ENCODE measurements at regions not wholly inside any gene's neighbourhood (a gene's known extent, or its start where the extent isn't known, plus 50 kb on each side); places are given as distances from the start of the nearest gene placed in this dataset.

- Histone ChIP-seq H3K27ac (no peak overlapping the region), H3K4me1 (ENCODE audit: control insufficient read depth in 1 of 2, insufficient read depth in 1 of 2, low read depth in 1 of 2, low read length in 1 of 2) (no peaks in the 10 kb centered on the region), H3K4me3 (ENCODE audit: low read depth in 1 of 2, low read length in 1 of 2) (no peak overlapping the region), H3K27me3 (no peaks in the 10 kb centered on the region), H3K36me3 (no peaks in the 10 kb centered on the region), H3K9me3 (no peaks in the 10 kb centered on the region)
- TF ChIP-seq, protein P1, sequence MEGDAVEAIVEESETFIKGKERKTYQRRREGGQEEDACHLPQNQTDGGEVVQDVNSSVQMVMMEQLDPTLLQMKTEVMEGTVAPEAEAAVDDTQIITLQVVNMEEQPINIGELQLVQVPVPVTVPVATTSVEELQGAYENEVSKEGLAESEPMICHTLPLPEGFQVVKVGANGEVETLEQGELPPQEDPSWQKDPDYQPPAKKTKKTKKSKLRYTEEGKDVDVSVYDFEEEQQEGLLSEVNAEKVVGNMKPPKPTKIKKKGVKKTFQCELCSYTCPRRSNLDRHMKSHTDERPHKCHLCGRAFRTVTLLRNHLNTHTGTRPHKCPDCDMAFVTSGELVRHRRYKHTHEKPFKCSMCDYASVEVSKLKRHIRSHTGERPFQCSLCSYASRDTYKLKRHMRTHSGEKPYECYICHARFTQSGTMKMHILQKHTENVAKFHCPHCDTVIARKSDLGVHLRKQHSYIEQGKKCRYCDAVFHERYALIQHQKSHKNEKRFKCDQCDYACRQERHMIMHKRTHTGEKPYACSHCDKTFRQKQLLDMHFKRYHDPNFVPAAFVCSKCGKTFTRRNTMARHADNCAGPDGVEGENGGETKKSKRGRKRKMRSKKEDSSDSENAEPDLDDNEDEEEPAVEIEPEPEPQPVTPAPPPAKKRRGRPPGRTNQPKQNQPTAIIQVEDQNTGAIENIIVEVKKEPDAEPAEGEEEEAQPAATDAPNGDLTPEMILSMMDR (IDR thresholded peaks at IDR 0.05): no peak
Measured at GRCh38 chr2:104766683-104767082, 87.2 kb upstream of the POU3F3 start.

DNA sequence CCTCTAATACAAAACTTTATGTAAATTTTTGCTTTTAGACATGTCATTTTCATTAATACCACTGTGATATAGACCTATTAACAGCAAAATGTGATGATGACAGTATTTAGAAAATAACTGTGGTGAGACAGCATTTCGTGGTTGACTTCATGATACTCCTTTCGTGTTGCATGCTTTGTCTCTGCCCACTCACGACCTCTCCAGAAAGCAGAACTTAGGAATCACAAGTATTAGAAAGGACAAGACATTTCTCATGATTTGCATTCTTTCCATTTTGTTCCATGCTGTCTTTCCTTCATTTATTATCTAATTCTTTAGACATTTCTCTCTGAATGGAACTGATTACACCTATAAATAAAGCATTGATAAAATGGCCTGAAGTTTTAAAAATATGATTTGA lies 85.2 kb upstream of the POU3F3 start:
- Histone ChIP-seq H3K27ac (no peak overlapping the region), H3K9me3 (no peaks in the 10 kb centered on the region), H3K4me1 (ENCODE audit: control insufficient read depth in 1 of 2, insufficient read depth in 1 of 2, low read depth in 1 of 2, low read length in 1 of 2) (no peaks in the 10 kb centered on the region), H3K4me3 (ENCODE audit: low read depth in 1 of 2, low read length in 1 of 2) (no peak overlapping the region), H3K27me3 (no peaks in the 10 kb centered on the region), H3K36me3 (no peaks in the 10 kb centered on the region)
- TF ChIP-seq, protein P1 (IDR thresholded peaks at IDR 0.05): no peak

GRCh38 chr2:104769096-104769495 lies 84.8 kb upstream of the POU3F3 start:
- TF ChIP-seq, protein P1 (IDR thresholded peaks at IDR 0.05): no peak
- Histone ChIP-seq H3K27me3 (no peaks in the 10 kb centered on the region), H3K4me1 (ENCODE audit: control insufficient read depth in 1 of 2, insufficient read depth in 1 of 2, low read depth in 1 of 2, low read length in 1 of 2) (no peaks in the 10 kb centered on the region), H3K36me3 (no peaks in the 10 kb centered on the region), H3K9me3 (no peaks in the 10 kb centered on the region), H3K4me3 (ENCODE audit: low read depth in 1 of 2, low read length in 1 of 2) (no peak overlapping the region), H3K27ac (no peak overlapping the region)

- TF ChIP-seq, protein P1 (IDR thresholded peaks at IDR 0.05): no peak
- no peaks in the 10 kb centered on the region for H3K36me3 ChIP-seq
- no peaks in the 10 kb centered on the region for H3K9me3 ChIP-seq
- H3K4me1 ChIP-seq (ENCODE audit: control insufficient read depth in 1 of 2, insufficient read depth in 1 of 2, low read depth in 1 of 2, low read length in 1 of 2): no peaks in the 10 kb centered on the region
- no peak overlapping the region for H3K4me3 ChIP-seq (ENCODE audit: low read depth in 1 of 2, low read length in 1 of 2)
- H3K27ac ChIP-seq: no peak overlapping the region
- H3K27me3 ChIP-seq: no peaks in the 10 kb centered on the region
Measured at GRCh38 chr2:104772996-104773395, 80.9 kb upstream of the POU3F3 start.

DNA sequence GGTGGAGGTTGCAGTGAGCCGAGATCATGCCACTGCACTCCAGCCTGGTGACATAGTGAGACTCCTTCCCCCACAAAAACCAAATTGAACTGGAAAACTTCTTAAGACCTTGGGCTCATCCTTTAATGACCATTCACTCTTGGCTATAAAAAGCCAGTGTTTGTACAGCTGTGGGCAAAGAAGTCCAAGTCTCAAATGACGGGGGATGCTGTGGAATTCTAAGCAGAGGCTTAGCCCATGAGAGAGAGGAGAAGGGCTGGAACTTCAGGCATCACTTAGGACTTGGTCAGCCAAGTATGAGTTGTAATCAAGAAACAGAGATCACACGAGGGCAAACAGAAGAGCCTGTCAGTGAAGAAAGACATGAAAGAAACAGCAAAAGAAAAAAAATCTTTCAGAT lies 79.3 kb upstream of the POU3F3 start:
- H3K4me3 ChIP-seq (ENCODE audit: low read depth in 1 of 2, low read length in 1 of 2): no peak overlapping the region
- H3K9me3 ChIP-seq: no peaks in the 10 kb centered on the region
- H3K27ac ChIP-seq: no peak overlapping the region
- TF ChIP-seq, protein P1 (IDR thresholded peaks at IDR 0.05): no peak
- H3K36me3 ChIP-seq: no peaks in the 10 kb centered on the region
- no peaks in the 10 kb centered on the region for H3K27me3 ChIP-seq
- H3K4me1 ChIP-seq (ENCODE audit: control insufficient read depth in 1 of 2, insufficient read depth in 1 of 2, low read depth in 1 of 2, low read length in 1 of 2): no peaks in the 10 kb centered on the region

DNA sequence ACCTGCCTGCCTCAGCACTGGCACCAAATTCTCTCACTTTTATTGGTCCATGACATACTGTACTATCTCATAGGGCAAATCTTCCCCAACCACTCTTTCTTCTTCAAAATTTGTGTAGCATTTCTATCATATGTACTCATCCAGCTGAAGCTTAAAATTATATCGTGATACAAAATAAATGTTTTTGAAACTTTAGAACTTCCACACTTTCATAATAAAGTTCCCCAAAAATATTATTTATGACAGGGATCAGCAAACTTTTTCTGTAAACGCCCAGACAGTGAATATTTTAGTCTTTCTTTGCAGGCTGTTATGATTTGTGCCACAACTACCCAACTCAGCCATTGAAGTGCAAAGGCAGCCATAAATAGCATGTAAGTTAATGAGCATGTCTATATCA lies 76.2 kb upstream of the POU3F3 start:
- TF ChIP-seq, protein P1 (IDR thresholded peaks at IDR 0.05): no peak
- no peaks in the 10 kb centered on the region for H3K36me3 ChIP-seq
- H3K27me3 ChIP-seq: no peaks in the 10 kb centered on the region
- H3K9me3 ChIP-seq: no peaks in the 10 kb centered on the region
- H3K27ac ChIP-seq: no peak overlapping the region
- H3K4me3 ChIP-seq (ENCODE audit: low read depth in 1 of 2, low read length in 1 of 2): no peak overlapping the region
- H3K4me1 ChIP-seq (ENCODE audit: control insufficient read depth in 1 of 2, insufficient read depth in 1 of 2, low read depth in 1 of 2, low read length in 1 of 2): no peaks in the 10 kb centered on the region

All from neutrophil (primary cell).